Retinal pigment epithelial cell (primary cell): ENCODE measurements at regions not wholly inside any gene's neighbourhood (a gene's known extent, or its start where the extent isn't known, plus 50 kb on each side); places are given as distances from the start of the nearest gene placed in this dataset.

ENCODE experiments used
- DNase-seq: peaks from one replicate; pipeline ENCODE4 v3.0.0-alpha.2; 2010; ENCODE audit warnings: low read depth
- H3K4me3 ChIP-seq: 2 replicates; pipeline ENCODE4 v1.5.1; 2011; ENCODE audit warnings: mild to moderate bottlenecking, low read length, control low read depth, moderate library complexity
- CTCF ChIP-seq: conservative IDR thresholded peaks from 2 replicates; pipeline ENCODE4 v1.5.1; 2011; ENCODE audit warnings: low read depth, low read length, control low read depth, inconsistent platforms

GRCh38 chr6:146887447-146888077 is 288.8 kb downstream of the ADGB start:
- no peak for DNase-seq
- H3K4me3 ChIP-seq, result no peak overlapping the region
- TF ChIP-seq CTCF, result no peak

DNA sequence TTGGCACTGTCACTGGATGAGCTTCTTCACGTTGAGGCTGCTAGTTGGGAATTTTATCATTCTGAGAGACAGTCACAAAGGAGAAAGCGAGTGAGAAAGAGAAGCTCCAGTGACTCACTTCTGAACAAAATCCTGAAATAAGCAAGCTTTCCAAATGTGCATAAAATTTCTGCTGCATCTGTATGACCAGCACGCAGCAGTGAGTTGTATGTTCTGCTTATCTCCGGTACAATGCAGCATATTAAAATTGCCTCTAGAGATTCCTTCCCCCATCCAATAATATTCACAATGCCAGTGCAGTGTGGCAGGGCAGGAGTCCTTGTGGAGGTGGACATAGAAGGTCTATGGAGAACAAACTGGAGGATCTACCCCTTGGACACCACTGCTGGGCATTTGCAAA is 290.5 kb downstream of the ADGB start:
- H3K4me3 ChIP-seq, result no peak overlapping the region
- TF ChIP-seq CTCF, result no peak
- no peak for DNase-seq

GRCh38 chr6:146890172-146890571 is 291.4 kb downstream of the ADGB start:
- no peak for DNase-seq
- no peak for TF ChIP-seq CTCF
- no peak overlapping the region for H3K4me3 ChIP-seq

GRCh38 chr6:146890644-146891434 is 292.1 kb downstream of the ADGB start:
- TF ChIP-seq CTCF, result peak; percentile 26
- H3K4me3 ChIP-seq, result no peak overlapping the region
- no peak for DNase-seq

GRCh38 chr6:146891615-146892265 is 293.0 kb downstream of the ADGB start:
- no peak overlapping the region for H3K4me3 ChIP-seq
- DNase-seq, result no peak
- TF ChIP-seq CTCF, result no peak

GRCh38 chr6:146892283-146892612 is 293.5 kb downstream of the ADGB start:
- no peak for DNase-seq
- H3K4me3 ChIP-seq, result no peak overlapping the region
- TF ChIP-seq CTCF, result no peak
